Left ventricle myocardium inferior (tissue), 1 donor: ENCODE measurements at regions not wholly inside any gene's neighbourhood (a gene's known extent, or its start where the extent isn't known, plus 50 kb on each side); places are given as distances from the start of the nearest gene placed in this dataset.

Experiments
- DNase-seq: peaks from one replicate; pipeline ENCODE4 v3.0.0-alpha.2; 2020
- H3K27ac ChIP-seq: fragments of 200-600 bp; replicated peaks from 2 replicates; pipeline ENCODE4 v1.8.0; 2021
- H3K27me3 ChIP-seq: fragments of 200-600 bp; 2 replicates; pipeline ENCODE4 v1.8.0; 2021; ENCODE audit warnings: low read depth
- H3K36me3 ChIP-seq: fragments of 200-600 bp; 2 replicates; pipeline ENCODE4 v1.8.0; 2021
- H3K4me1 ChIP-seq: fragments of 200-600 bp; 2 replicates; pipeline ENCODE4 v1.8.0; 2021
- H3K4me3 ChIP-seq: fragments of 200-600 bp; 2 replicates; pipeline ENCODE4 v1.8.0; 2021; ENCODE audit warnings: mild to moderate bottlenecking, moderate library complexity
- H3K9me3 ChIP-seq: fragments of 200-600 bp; replicated peaks from 2 replicates; pipeline ENCODE4 v1.8.0; 2021
- CTCF ChIP-seq: fragments of 200-600 bp; IDR thresholded peaks from 2 replicates; pipeline ENCODE4 v1.8.0; 2021; ENCODE audit warnings: antibody characterized with exemption, mild to moderate bottlenecking, borderline replicate concordance
- intact Hi-C: fragments of 100-400 bp; cut with micrococcal nuclease; formaldehyde crosslinking; loops from one replicate; pipeline ENCODE4 v1.11.0; 2022
- donor health status: DM: no; HTN: yes; CAD: no; lungs with severe emphysema.

DNA sequence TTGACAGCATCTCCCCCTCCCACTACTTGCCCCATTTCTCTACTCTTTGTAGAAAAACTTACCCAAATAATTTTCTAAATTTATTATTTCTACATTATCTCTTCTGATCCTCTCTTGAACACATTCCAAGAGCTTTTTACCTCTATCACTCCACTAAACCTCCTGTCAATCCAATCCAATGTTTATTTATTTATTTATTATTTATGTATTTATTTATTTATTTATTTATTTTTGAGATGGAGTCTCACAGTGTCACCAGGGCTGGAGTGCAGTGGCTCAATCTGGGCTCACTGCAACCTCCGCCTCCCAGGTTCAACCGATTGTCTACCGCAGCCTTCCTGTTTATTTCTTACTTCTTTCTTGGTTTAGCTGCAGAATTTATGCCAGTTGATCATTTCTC lies 178.5 kb upstream of the GAS1 start:
- no peak overlapping the region for H3K4me3 ChIP-seq
- intact Hi-C loops: no loop called here
- no peaks in the 10 kb centered on the region for H3K27me3 ChIP-seq
- H3K9me3 ChIP-seq: peaks cover 5% of the 10 kb centered on the region
- peaks cover 12% of the 10 kb centered on the region for H3K4me1 ChIP-seq
- no peak for TF ChIP-seq CTCF
- no peak for DNase-seq
- H3K27ac ChIP-seq: no peak overlapping the region
- H3K36me3 ChIP-seq: no peaks in the 10 kb centered on the region

DNA sequence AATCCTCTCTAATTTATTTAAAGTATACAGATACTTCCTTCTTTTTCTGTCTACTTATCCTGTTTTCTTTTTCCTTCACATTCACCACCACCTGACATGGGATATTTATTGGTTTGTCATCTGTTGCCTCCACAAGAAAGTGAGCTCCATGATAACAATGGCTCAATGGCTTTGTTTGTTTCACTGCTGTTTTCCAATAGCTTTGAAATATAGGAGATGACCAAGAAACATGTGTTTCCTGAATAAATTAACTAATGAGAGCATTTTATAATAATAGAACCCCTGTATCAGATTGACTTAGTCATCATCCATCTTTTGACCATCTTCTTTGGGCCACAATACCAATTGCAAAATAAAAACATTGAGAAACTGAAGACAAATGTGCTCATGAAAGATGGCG lies 180.2 kb upstream of the GAS1 start:
- no peaks in the 10 kb centered on the region for H3K36me3 ChIP-seq
- TF ChIP-seq CTCF: no peak
- H3K4me3 ChIP-seq: no peak overlapping the region
- H3K27ac ChIP-seq: no peak overlapping the region
- no peak for DNase-seq
- intact Hi-C loops: no loop called here
- peaks cover 8% of the 10 kb centered on the region for H3K4me1 ChIP-seq
- H3K9me3 ChIP-seq: peaks cover 13% of the 10 kb centered on the region
- no peaks in the 10 kb centered on the region for H3K27me3 ChIP-seq

DNA sequence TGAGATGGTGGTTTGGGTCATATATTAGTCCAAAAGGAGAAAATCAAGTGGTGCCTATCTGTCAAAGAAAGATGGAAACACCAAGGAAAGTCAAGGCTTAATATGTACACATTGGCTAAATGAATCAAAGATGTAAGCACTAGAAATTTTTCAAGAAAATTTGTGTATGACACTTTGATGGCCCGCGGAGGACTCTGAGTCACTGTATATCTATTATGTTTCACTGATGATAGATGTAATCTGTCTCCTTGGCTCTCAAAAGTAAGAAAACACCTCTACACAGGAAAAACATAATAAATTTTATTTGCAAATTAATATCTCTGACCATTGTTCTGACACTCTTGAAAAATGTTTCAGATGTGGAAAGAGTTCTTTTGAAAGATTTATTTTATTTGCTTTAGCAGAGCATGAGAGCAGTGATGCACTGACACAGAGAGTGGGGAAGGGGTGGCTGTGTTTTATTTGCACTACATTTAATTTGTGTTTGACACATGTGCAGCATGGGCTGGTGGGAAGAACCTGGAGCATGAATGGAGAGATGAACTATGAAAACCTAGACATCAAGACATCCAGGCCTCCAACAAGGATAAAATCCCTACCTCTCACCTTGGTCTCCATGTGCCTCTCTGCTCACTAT lies 180.8 kb upstream of the GAS1 start:
- Histone ChIP-seq H3K4me1 (peaks cover 3% of the 10 kb centered on the region), H3K9me3 (peaks cover 19% of the 10 kb centered on the region), H3K27ac (no peak overlapping the region), H3K36me3 (no peaks in the 10 kb centered on the region), H3K27me3 (no peaks in the 10 kb centered on the region), H3K4me3 (no peak overlapping the region)
- intact Hi-C loops: no loop called here
- TF ChIP-seq CTCF: no peak
- DNase-seq: no peak

- no peak for DNase-seq
- intact Hi-C loops: no loop called here
- Histone ChIP-seq H3K36me3 (no peaks in the 10 kb centered on the region), H3K9me3 (peaks cover 26% of the 10 kb centered on the region), H3K4me1 (no peaks in the 10 kb centered on the region), H3K27me3 (no peaks in the 10 kb centered on the region), H3K27ac (no peak overlapping the region), H3K4me3 (no peak overlapping the region)
- no peak for TF ChIP-seq CTCF
These were observed 181.7 kb upstream of the GAS1 start for GRCh38 chr9:87128844-87129493.

GRCh38 chr9:87135074-87135473 lies 187.8 kb upstream of the GAS1 start:
- no peaks in the 10 kb centered on the region for H3K27me3 ChIP-seq

More at GRCh38 chr9:87135074-87135473, 187.8 kb upstream of the GAS1 start:
- TF ChIP-seq CTCF: no peak
- intact Hi-C loops: no loop called here
- Histone ChIP-seq H3K4me1 (no peaks in the 10 kb centered on the region), H3K27ac (no peak overlapping the region), H3K9me3 (peaks cover 25% of the 10 kb centered on the region), H3K36me3 (no peaks in the 10 kb centered on the region), H3K4me3 (no peak overlapping the region)
- no peak for DNase-seq
